SK-N-SH treated with all-trans-retinoic acid at 6 μM for 48 hours (cell line): ENCODE measurements at regions not wholly inside any gene's neighbourhood (a gene's known extent, or its start where the extent isn't known, plus 50 kb on each side); places are given as distances from the start of the nearest gene placed in this dataset.

Experiments used
- ARNTL ChIP-seq: fragments of 450-650 bp; formaldehyde crosslinking; IDR thresholded peaks from 2 replicates; pipeline ENCODE4 v1.5.0; 2020; ENCODE audit warnings: low read depth, mild to moderate bottlenecking, moderate library complexity, borderline replicate concordance
- BACH2 ChIP-seq: fragments of 250-450 bp; sonication (Bioruptor Pico); IDR thresholded peaks from 2 replicates; pipeline ENCODE4 v1.9.0; 2021; ENCODE audit warnings: mild to moderate bottlenecking, borderline replicate concordance
- PPARA ChIP-seq: fragments of 250-450 bp; sonication (Bioruptor Pico); IDR thresholded peaks from 2 replicates; pipeline ENCODE4 v1.5.0; 2020; ENCODE audit warnings: mild to moderate bottlenecking, borderline replicate concordance
- SNAI2 ChIP-seq: fragments of 250-450 bp; sonication (Bioruptor Pico); IDR thresholded peaks from 2 replicates; pipeline ENCODE4 v1.5.0; 2020; ENCODE audit warnings: mild to moderate bottlenecking, moderate library complexity
- TCF4 ChIP-seq: fragments of 250-450 bp; sonication (Bioruptor Pico); IDR thresholded peaks from 2 replicates; pipeline ENCODE4 v1.8.0; 2021; ENCODE audit warnings: mild to moderate bottlenecking, moderate library complexity, borderline replicate concordance
- ZFP3 ChIP-seq: fragments of 250-450 bp; sonication (Bioruptor Pico); IDR thresholded peaks from 2 replicates; pipeline ENCODE4 v1.5.0; 2020; ENCODE audit warnings: mild to moderate bottlenecking, moderate library complexity
- ZNF565 ChIP-seq: fragments of 450-650 bp; formaldehyde crosslinking; conservative IDR thresholded peaks from 2 replicates; pipeline ENCODE4 v1.5.0; 2020; ENCODE audit warnings: low read depth, mild to moderate bottlenecking, moderate library complexity
- ZNF70 ChIP-seq: fragments of 450-650 bp; formaldehyde crosslinking; IDR thresholded peaks from 2 replicates; pipeline ENCODE4 v1.5.0; 2020; ENCODE audit warnings: mild to moderate bottlenecking, moderate library complexity
- ZNF8 ChIP-seq: fragments of 450-650 bp; formaldehyde crosslinking; IDR thresholded peaks from 2 replicates; pipeline ENCODE4 v1.5.0; 2020; ENCODE audit warnings: mild to moderate bottlenecking, moderate library complexity
- TF ChIP-seq, protein P1 (sequence below): fragments of 250-450 bp; sonication (Bioruptor Pico); IDR thresholded peaks from 2 replicates; pipeline ENCODE4 v1.5.1; 2021; ENCODE audit warnings: mild to moderate bottlenecking, moderate library complexity
- TF ChIP-seq, protein P2 (sequence below): fragments of 250-450 bp; sonication (Bioruptor Pico); IDR thresholded peaks from 2 replicates; pipeline ENCODE4 v1.8.0; 2020; ENCODE audit warnings: mild to moderate bottlenecking, moderate library complexity, borderline replicate concordance
- TF ChIP-seq, protein P3 (sequence below): fragments of 250-450 bp; sonication (Bioruptor Pico); IDR thresholded peaks from 2 replicates; pipeline ENCODE4 v1.5.1; 2020; ENCODE audit warnings: low read depth, mild to moderate bottlenecking, moderate library complexity

DNA sequence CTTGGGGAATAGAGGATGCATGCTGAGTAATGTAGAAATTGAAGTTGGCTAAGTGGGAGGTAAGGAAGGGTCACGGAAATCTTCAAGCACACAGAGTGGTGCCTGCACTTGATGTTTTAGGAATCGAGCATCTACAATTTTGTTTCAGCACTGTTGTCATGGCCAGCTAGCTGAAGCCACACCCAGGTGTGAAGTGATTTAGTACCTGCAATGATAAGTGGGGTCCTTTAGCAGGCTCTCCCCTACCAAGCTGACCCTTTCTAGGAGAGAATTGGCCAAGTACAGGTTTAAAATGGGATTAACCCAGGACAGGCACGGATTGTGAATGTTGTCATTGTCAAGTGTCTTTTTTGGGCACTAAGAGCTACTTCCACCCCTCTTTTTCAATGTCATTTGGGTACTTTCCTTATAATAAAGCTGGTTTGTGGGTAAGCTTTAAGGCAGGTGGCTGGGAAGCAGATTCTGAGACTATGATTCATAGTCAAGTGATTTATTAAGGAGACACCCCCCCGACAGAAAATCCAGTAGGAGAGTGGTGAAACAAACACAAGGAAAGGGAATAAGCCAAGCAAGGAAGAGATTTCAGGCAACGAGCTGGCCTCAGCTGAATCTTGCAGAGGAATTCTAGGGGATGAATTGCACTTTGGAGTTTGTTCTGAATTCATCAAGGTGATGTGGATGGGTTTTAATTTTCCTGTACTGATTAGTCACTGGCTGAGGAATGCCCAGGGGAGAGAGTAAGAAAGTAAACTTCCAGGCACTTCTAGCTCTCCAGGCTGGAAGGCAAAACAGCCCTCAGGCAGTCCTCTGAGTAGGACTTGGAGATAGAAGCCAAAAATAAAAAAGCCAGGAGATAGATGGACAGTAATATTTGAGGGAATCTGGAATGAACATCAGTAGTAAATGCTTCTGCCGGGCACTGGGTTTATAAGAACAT is 1128.4 kb downstream of the SORCS3 start:
- TF ChIP-seq, protein P1, sequence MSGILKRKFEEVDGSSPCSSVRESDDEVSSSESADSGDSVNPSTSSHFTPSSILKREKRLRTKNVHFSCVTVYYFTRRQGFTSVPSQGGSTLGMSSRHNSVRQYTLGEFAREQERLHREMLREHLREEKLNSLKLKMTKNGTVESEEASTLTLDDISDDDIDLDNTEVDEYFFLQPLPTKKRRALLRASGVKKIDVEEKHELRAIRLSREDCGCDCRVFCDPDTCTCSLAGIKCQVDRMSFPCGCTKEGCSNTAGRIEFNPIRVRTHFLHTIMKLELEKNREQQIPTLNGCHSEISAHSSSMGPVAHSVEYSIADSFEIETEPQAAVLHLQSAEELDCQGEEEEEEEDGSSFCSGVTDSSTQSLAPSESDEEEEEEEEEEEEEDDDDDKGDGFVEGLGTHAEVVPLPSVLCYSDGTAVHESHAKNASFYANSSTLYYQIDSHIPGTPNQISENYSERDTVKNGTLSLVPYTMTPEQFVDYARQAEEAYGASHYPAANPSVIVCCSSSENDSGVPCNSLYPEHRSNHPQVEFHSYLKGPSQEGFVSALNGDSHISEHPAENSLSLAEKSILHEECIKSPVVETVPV (CRISPR knock-in tag) = no peak
- TF ChIP-seq ZFP3 = no peak
- TF ChIP-seq, protein P2, sequence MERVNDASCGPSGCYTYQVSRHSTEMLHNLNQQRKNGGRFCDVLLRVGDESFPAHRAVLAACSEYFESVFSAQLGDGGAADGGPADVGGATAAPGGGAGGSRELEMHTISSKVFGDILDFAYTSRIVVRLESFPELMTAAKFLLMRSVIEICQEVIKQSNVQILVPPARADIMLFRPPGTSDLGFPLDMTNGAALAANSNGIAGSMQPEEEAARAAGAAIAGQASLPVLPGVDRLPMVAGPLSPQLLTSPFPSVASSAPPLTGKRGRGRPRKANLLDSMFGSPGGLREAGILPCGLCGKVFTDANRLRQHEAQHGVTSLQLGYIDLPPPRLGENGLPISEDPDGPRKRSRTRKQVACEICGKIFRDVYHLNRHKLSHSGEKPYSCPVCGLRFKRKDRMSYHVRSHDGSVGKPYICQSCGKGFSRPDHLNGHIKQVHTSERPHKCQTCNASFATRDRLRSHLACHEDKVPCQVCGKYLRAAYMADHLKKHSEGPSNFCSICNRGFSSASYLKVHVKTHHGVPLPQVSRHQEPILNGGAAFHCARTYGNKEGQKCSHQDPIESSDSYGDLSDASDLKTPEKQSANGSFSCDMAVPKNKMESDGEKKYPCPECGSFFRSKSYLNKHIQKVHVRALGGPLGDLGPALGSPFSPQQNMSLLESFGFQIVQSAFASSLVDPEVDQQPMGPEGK (CRISPR knock-in tag) = no peak
- TF ChIP-seq SNAI2 (CRISPR knock-in tag) = no peak
- TF ChIP-seq, protein P3, sequence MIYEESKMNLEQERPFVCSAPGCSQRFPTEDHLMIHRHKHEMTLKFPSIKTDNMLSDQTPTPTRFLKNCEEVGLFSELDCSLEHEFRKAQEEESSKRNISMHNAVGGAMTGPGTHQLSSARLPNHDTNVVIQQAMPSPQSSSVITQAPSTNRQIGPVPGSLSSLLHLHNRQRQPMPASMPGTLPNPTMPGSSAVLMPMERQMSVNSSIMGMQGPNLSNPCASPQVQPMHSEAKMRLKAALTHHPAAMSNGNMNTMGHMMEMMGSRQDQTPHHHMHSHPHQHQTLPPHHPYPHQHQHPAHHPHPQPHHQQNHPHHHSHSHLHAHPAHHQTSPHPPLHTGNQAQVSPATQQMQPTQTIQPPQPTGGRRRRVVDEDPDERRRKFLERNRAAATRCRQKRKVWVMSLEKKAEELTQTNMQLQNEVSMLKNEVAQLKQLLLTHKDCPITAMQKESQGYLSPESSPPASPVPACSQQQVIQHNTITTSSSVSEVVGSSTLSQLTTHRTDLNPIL (CRISPR knock-in tag) = no peak
- TF ChIP-seq BACH2 = no peak
- no peak for TF ChIP-seq ZNF8
- TF ChIP-seq ARNTL (CRISPR knock-in tag) = no peak
- TF ChIP-seq PPARA (CRISPR knock-in tag) = no peak
- no peak for TF ChIP-seq ZNF565 (CRISPR knock-in tag)
- TF ChIP-seq ZNF70 (CRISPR knock-in tag) = no peak
- TF ChIP-seq TCF4 = no peak
